Sciatic nerve (tissue), 2 donors: ENCODE measurements at regions not wholly inside any gene's neighbourhood (a gene's known extent, or its start where the extent isn't known, plus 50 kb on each side); places are given as distances from the start of the nearest gene placed in this dataset.
"Not testable (repeated sequence)": the region's sequence is repeated elsewhere in the genome, so short reads cannot be mapped to it uniquely, and the experiment has no call there.

ENCODE experiments used
- ATAC-seq: fragments of 200-7000 bp; cut with Tn5 transposase; one replicate; pipeline ENCODE4 v1.9.1; 2020; ENCODE audit warnings: mild to moderate bottlenecking, moderate library complexity
- DNase-seq: peaks from one replicate; pipeline ENCODE4 v3.0.0-alpha.2; 2020; ENCODE audit warnings: low spot score
- intact Hi-C: fragments of 100-400 bp; cut with DNase I; formaldehyde crosslinking; loops from one replicate; pipeline ENCODE4 v1.14.2; 2022
- donor health status: DM: no; HTN: no; CAD: no.
- donor health status: DM: no; HTN: no; CAD: no.

GRCh38 chr7:153061910-153062528, 302.5 kb downstream of the ACTR3B start:
- ATAC-seq (no peak), DNase-seq (no peak)
- intact Hi-C loops = no loop called here

- intact Hi-C loops = no loop called here
- ATAC-seq (no peak), DNase-seq (no peak)
Measured at GRCh38 chr7:153065051-153065450, 305.5 kb downstream of the ACTR3B start.

GRCh38 chr7:153066711-153067110, 307.2 kb downstream of the ACTR3B start:
- ATAC-seq (no peak), DNase-seq (no peak)
- intact Hi-C loops = no loop called here

- ATAC-seq = no peak
- intact Hi-C loops = no loop called here
Measured at GRCh38 chr7:153070141-153070540, 310.6 kb downstream of the ACTR3B start.

GRCh38 chr7:153072806-153073205, 313.3 kb downstream of the ACTR3B start:
- ATAC-seq = no peak
- intact Hi-C loops = no loop called here
- DNase-seq = no peak

More at GRCh38 chr7:153070141-153070540, 310.6 kb downstream of the ACTR3B start:
- no peak for DNase-seq

GRCh38 chr7:153076289-153076688, 316.7 kb downstream of the ACTR3B start:
- DNase-seq, ATAC-seq, intact Hi-C loops: not testable (repeated sequence)

- no peak for ATAC-seq
- DNase-seq = no peak
- intact Hi-C loops = no loop called here
Measured at GRCh38 chr7:153081496-153081895, 321.9 kb downstream of the ACTR3B start.

GRCh38 chr7:153084278-153084677, 324.7 kb downstream of the ACTR3B start:
- DNase-seq (no peak), ATAC-seq (no peak)
- intact Hi-C loops = no loop called here

- ATAC-seq = no peak
- intact Hi-C loops = no loop called here
- no peak for DNase-seq
Measured at GRCh38 chr7:153087498-153087897, 327.9 kb downstream of the ACTR3B start.

- ATAC-seq (no peak), DNase-seq (no peak)
- intact Hi-C loops = no loop called here
Measured at GRCh38 chr7:153088601-153089000, 329.0 kb downstream of the ACTR3B start.

- no peak for DNase-seq
- no peak for ATAC-seq
- intact Hi-C loops = no loop called here
Measured at GRCh38 chr7:153090209-153090608, 330.7 kb downstream of the ACTR3B start.

GRCh38 chr7:153090764-153091163, 331.2 kb downstream of the ACTR3B start:
- intact Hi-C loops = no loop called here
- no peak for DNase-seq
- ATAC-seq = no peak

- no peak for ATAC-seq
- DNase-seq = no peak
Measured at GRCh38 chr7:153091477-153091876, 331.9 kb downstream of the ACTR3B start.

GRCh38 chr7:153097511-153098201, 338.1 kb downstream of the ACTR3B start:
- DNase-seq (no peak), ATAC-seq (no peak)
- intact Hi-C loops = no loop called here

More at GRCh38 chr7:153091477-153091876, 331.9 kb downstream of the ACTR3B start:
- intact Hi-C loops = no loop called here

- ATAC-seq (no peak), DNase-seq (no peak)
- intact Hi-C loops = no loop called here
Measured at GRCh38 chr7:153099235-153099634, 339.7 kb downstream of the ACTR3B start.

- intact Hi-C loops = no loop called here
- DNase-seq = no peak
- no peak for ATAC-seq
Measured at GRCh38 chr7:153100691-153101237, 341.2 kb downstream of the ACTR3B start.

- DNase-seq = no peak
- ATAC-seq = no peak
- intact Hi-C loops = no loop called here
Measured at GRCh38 chr7:153103202-153103601, 343.6 kb downstream of the ACTR3B start.

- DNase-seq (no peak), ATAC-seq (no peak)
- intact Hi-C loops = no loop called here
Measured at GRCh38 chr7:153107826-153108225, 348.3 kb downstream of the ACTR3B start.

GRCh38 chr7:153109566-153109965, 350.0 kb downstream of the ACTR3B start:
- ATAC-seq (no peak), DNase-seq (no peak)
- intact Hi-C loops = no loop called here

- intact Hi-C loops = no loop called here
- DNase-seq (no peak), ATAC-seq (no peak)
Measured at GRCh38 chr7:153110606-153111005, 351.1 kb downstream of the ACTR3B start.
